ENCODE measurements at regions not wholly inside any gene's neighbourhood (a gene's known extent, or its start where the extent isn't known, plus 50 kb on each side); places are given as distances from the start of the nearest gene placed in this dataset.

- no peak for TF ChIP-seq CTCF (conservative IDR thresholded peaks at IDR 0.05)
- TF ChIP-seq ZFX (IDR thresholded peaks at IDR 0.05), result no peak
- H3K27ac ChIP-seq, result no peak overlapping the region
These were observed 138.5 kb upstream of the IQSEC1 start for GRCh38 chr3:13211605-13212210.

- TF ChIP-seq ZFX (IDR thresholded peaks at IDR 0.05), result no peak
- no peak for TF ChIP-seq CTCF (conservative IDR thresholded peaks at IDR 0.05)
- H3K27ac ChIP-seq, result no peak overlapping the region
These were observed 137.2 kb upstream of the IQSEC1 start for GRCh38 chr3:13210221-13210975.

- no peak overlapping the region for H3K27ac ChIP-seq
- no peak for TF ChIP-seq CTCF (conservative IDR thresholded peaks at IDR 0.05)
- TF ChIP-seq ZFX (IDR thresholded peaks at IDR 0.05), result no peak
These were observed 136.4 kb upstream of the IQSEC1 start for GRCh38 chr3:13209634-13209997.

- H3K27ac ChIP-seq, result no peak overlapping the region
- TF ChIP-seq ZFX (IDR thresholded peaks at IDR 0.05) (no peak), CTCF (conservative IDR thresholded peaks at IDR 0.05) (no peak)
These were observed 135.7 kb upstream of the IQSEC1 start for GRCh38 chr3:13208706-13209633.

GRCh38 chr3:13207975-13208705 is 134.9 kb upstream of the IQSEC1 start:
- H3K27ac ChIP-seq, result no peak overlapping the region
- TF ChIP-seq ZFX (IDR thresholded peaks at IDR 0.05), result no peak
- TF ChIP-seq CTCF (conservative IDR thresholded peaks at IDR 0.05), result no peak

- no peak overlapping the region for H3K27ac ChIP-seq
- TF ChIP-seq CTCF (conservative IDR thresholded peaks at IDR 0.05) (no peak), ZFX (IDR thresholded peaks at IDR 0.05) (no peak)
These were observed 134.3 kb upstream of the IQSEC1 start for GRCh38 chr3:13207578-13207922.
